PC-3 (cell line): ENCODE measurements at regions not wholly inside any gene's neighbourhood (a gene's known extent, or its start where the extent isn't known, plus 50 kb on each side); places are given as distances from the start of the nearest gene placed in this dataset.

ENCODE experiments used
- EZH2 ChIP-seq: fragments of 300-600 bp; sonication (generic); IDR thresholded peaks from one replicate; pipeline ENCODE4 v1.6.1; 2017; ENCODE audit warnings: antibody characterized with exemption, mild to moderate bottlenecking, low read length; ENCODE audit not compliant: unreplicated experiment
- EZH2phosphoT487 ChIP-seq: fragments of 300-600 bp; sonication (generic); IDR thresholded peaks from 2 replicates; pipeline ENCODE4 v1.6.1; 2018; ENCODE audit warnings: mild to moderate bottlenecking, antibody characterized with exemption, low read length, borderline replicate concordance
- TF ChIP-seq, protein P1 (sequence below): fragments of 300-600 bp; sonication (generic); conservative IDR thresholded peaks from 2 replicates; pipeline ENCODE4 v1.5.1; 2017; ENCODE audit warnings: antibody characterized with exemption, low read depth, mild to moderate bottlenecking, low read length

DNA sequence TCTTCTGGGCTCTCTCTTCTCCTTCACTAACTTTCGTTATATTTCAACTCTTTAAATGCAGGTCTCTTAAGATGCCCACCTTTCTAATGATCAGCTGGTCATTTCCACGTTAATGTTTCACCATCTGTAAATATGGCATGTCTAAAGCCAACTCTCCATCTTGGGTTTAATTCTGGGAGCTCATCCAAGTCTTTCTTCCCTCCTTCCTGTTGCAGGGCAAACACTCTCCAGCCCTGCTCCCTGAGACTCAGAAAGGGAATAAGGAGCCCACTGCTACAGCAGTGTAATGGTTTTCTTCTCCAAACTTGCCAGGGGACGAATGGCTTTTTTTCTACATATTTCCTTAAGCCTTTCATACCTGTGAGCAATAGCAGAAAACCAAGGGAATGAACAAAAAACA, 73.3 kb upstream of the SOX1 start:
- TF ChIP-seq, protein P1, sequence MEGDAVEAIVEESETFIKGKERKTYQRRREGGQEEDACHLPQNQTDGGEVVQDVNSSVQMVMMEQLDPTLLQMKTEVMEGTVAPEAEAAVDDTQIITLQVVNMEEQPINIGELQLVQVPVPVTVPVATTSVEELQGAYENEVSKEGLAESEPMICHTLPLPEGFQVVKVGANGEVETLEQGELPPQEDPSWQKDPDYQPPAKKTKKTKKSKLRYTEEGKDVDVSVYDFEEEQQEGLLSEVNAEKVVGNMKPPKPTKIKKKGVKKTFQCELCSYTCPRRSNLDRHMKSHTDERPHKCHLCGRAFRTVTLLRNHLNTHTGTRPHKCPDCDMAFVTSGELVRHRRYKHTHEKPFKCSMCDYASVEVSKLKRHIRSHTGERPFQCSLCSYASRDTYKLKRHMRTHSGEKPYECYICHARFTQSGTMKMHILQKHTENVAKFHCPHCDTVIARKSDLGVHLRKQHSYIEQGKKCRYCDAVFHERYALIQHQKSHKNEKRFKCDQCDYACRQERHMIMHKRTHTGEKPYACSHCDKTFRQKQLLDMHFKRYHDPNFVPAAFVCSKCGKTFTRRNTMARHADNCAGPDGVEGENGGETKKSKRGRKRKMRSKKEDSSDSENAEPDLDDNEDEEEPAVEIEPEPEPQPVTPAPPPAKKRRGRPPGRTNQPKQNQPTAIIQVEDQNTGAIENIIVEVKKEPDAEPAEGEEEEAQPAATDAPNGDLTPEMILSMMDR: no peak
- no peak for TF ChIP-seq EZH2
- no peak for TF ChIP-seq EZH2phosphoT487
